IMR-90 (cell line): ENCODE measurements at regions not wholly inside any gene's neighbourhood (a gene's known extent, or its start where the extent isn't known, plus 50 kb on each side); places are given as distances from the start of the nearest gene placed in this dataset.

ENCODE experiments used
- ATAC-seq: fragments of 200-7000 bp; cut with Tn5 transposase; 2 replicates; pipeline ENCODE4 v1.9.1; 2020; ENCODE audit warnings: low read depth, mild to moderate bottlenecking, moderate library complexity
- BruUV-seq: library from RNA; stranded (reverse); fragments of 400-500 nt; replicated peaks from 2 replicates; lab custom pipeline; 2021; lab: Mats Ljungman, UMichigan
- CTCF ChIA-PET: fragments of 300-600 bp; formaldehyde crosslinking; extraction: SDS; loops from one replicate; lab custom pipeline; 2021; ENCODE audit warnings: antibody characterized with exemption; lab: Yijun Ruan, JAX
- POLR2A ChIA-PET: fragments of 300-600 bp; sonication (Branson Sonifier 250); formaldehyde crosslinking; loops from one replicate; lab custom pipeline; 2022; ENCODE audit warnings: antibody characterized with exemption; ENCODE audit not compliant: unreplicated experiment; lab: Charles Lee
- DNase-seq: peaks from one replicate; pipeline ENCODE4 v3.0.0; 2013
- H2AFZ ChIP-seq: replicated peaks from 2 replicates; pipeline ENCODE3; 2013; ENCODE audit warnings: low read length, mild to moderate bottlenecking; ENCODE audit not compliant: poor library complexity
- H2AK5ac ChIP-seq: 2 replicates; pipeline ENCODE4 v1.6.1; 2013; ENCODE audit warnings: low read depth, low read length, inconsistent platforms
- H2AK9ac ChIP-seq: replicated peaks from 2 replicates; pipeline ENCODE3; 2013; ENCODE audit warnings: mild to moderate bottlenecking, low read depth, low read length, moderate library complexity; ENCODE audit not compliant: poor library complexity
- H2BK120ac ChIP-seq: 2 replicates; pipeline ENCODE4 v1.6.1; 2013; ENCODE audit warnings: low read depth, low read length, inconsistent platforms
- H2BK15ac ChIP-seq: 3 replicates; pipeline ENCODE4 v1.6.1; 2013; ENCODE audit warnings: low read depth, low read length, inconsistent platforms
- H2BK20ac ChIP-seq: 2 replicates; pipeline ENCODE4 v1.6.1; 2013; ENCODE audit warnings: low read depth, mild to moderate bottlenecking, inconsistent platforms, low read length, moderate library complexity
- H2BK5ac ChIP-seq: 2 replicates; pipeline ENCODE4 v1.6.1; 2013; ENCODE audit warnings: mild to moderate bottlenecking, low read depth, low read length, inconsistent platforms; ENCODE audit not compliant: poor library complexity, severe bottlenecking
- H3K14ac ChIP-seq: replicated peaks from 2 replicates; pipeline ENCODE4 v1.6.1; 2013; ENCODE audit warnings: low read depth, low read length, inconsistent platforms
- H3K18ac ChIP-seq: 2 replicates; pipeline ENCODE4 v1.6.1; 2013; ENCODE audit warnings: low read depth, low read length, control low read depth
- H3K23ac ChIP-seq: 2 replicates; pipeline ENCODE4 v1.6.1; 2013; ENCODE audit warnings: low read depth, low read length, inconsistent platforms
- H3K27ac ChIP-seq: 2 replicates; pipeline ENCODE4 v1.5.1; 2013; ENCODE audit warnings: mild to moderate bottlenecking, control low read depth, low read length; ENCODE audit not compliant: insufficient read depth
- H3K27me3 ChIP-seq: 2 replicates; pipeline ENCODE4 v1.6.1; 2013; ENCODE audit warnings: low read length; ENCODE audit not compliant: control insufficient read depth, insufficient read depth
- H3K36me3 ChIP-seq: 2 replicates; pipeline ENCODE4 v1.6.1; 2013; ENCODE audit warnings: low read length, mixed read lengths; ENCODE audit not compliant: control insufficient read depth, insufficient read depth
- H3K4ac ChIP-seq: 2 replicates; pipeline ENCODE4 v1.6.1; 2013; ENCODE audit warnings: low read depth, low read length, inconsistent platforms
- H3K4me1 ChIP-seq: 2 replicates; pipeline ENCODE4 v1.6.1; 2013; ENCODE audit warnings: low read length, mixed read lengths; ENCODE audit not compliant: control insufficient read depth, insufficient read depth
- H3K4me2 ChIP-seq: 2 replicates; pipeline ENCODE4 v1.6.1; 2013; ENCODE audit warnings: low read depth, mild to moderate bottlenecking, control low read depth, low read length, moderate library complexity
- H3K4me3 ChIP-seq: 2 replicates; pipeline ENCODE4 v1.5.1; 2013; ENCODE audit warnings: low read depth, mild to moderate bottlenecking, control low read depth, low read length, moderate library complexity; ENCODE audit not compliant: insufficient read depth
- H3K56ac ChIP-seq: 2 replicates; pipeline ENCODE4 v1.6.1; 2013; ENCODE audit warnings: low read length, inconsistent platforms; ENCODE audit not compliant: insufficient read depth; ENCODE audit errors: extremely low read depth
- H3K79me1 ChIP-seq, 2 experiments: 2 replicates each; pipeline ENCODE4 v1.6.1; 2013; ENCODE audit warnings: low read length in 2 of 2, inconsistent platforms in 1 of 2, low read depth in 1 of 2
- H3K9ac ChIP-seq: 2 replicates; pipeline ENCODE4 v1.6.1; 2013; ENCODE audit warnings: low read depth, low read length, control low read depth
- H3K9me1 ChIP-seq: 2 replicates; pipeline ENCODE4 v1.6.1; 2013; ENCODE audit warnings: low read length, inconsistent platforms; ENCODE audit not compliant: insufficient read depth
- H3K9me3 ChIP-seq: 2 replicates; pipeline ENCODE4 v1.6.1; 2013; ENCODE audit warnings: low read length; ENCODE audit not compliant: control insufficient read depth, insufficient read depth
- H4K20me1 ChIP-seq: 2 replicates; pipeline ENCODE4 v1.6.1; 2013; ENCODE audit warnings: low read length, inconsistent platforms; ENCODE audit not compliant: insufficient read depth
- H4K5ac ChIP-seq: 2 replicates; pipeline ENCODE4 v1.6.1; 2013; ENCODE audit warnings: mild to moderate bottlenecking, low read depth, low read length, control low read depth
- H4K8ac ChIP-seq, 2 experiments: 2 replicates each; pipeline ENCODE4 v1.6.1; 2013; ENCODE audit warnings: low read depth in 2 of 2, low read length in 2 of 2, control low read depth in 1 of 2, inconsistent platforms in 1 of 2
- H4K91ac ChIP-seq: 2 replicates; pipeline ENCODE4 v1.6.1; 2013; ENCODE audit warnings: low read depth, low read length, inconsistent platforms; ENCODE audit not compliant: insufficient read depth
- BHLHE40 ChIP-seq: fragments of 150-350 bp; IDR thresholded peaks from 2 replicates; pipeline ENCODE4 v1.6.1; 2016; ENCODE audit warnings: mild to moderate bottlenecking, low read depth, low read length
- CEBPB ChIP-seq: IDR thresholded peaks from 2 replicates; pipeline ENCODE4 v1.6.1; 2012; ENCODE audit warnings: low read depth, low read length, improper control_type of control experiment
- FOS ChIP-seq: fragments of 150-350 bp; IDR thresholded peaks from 2 replicates; pipeline ENCODE4 v1.6.1; 2016; ENCODE audit warnings: low read depth, low read length
- MAFK ChIP-seq: IDR thresholded peaks from 2 replicates; pipeline ENCODE4 v1.6.1; 2012; ENCODE audit warnings: low read depth, low read length, improper control_type of control experiment
- MXI1 ChIP-seq: IDR thresholded peaks from 2 replicates; pipeline ENCODE4 v1.6.1; 2012; ENCODE audit warnings: low read depth, mild to moderate bottlenecking, low read length, moderate library complexity, borderline replicate concordance
- POLR2A ChIP-seq: IDR thresholded peaks from 2 replicates; pipeline ENCODE4 v1.6.1; 2012; ENCODE audit warnings: mild to moderate bottlenecking, low read depth, low read length
- RCOR1 ChIP-seq: IDR thresholded peaks from 2 replicates; pipeline ENCODE4 v1.6.1; 2012; ENCODE audit warnings: mild to moderate bottlenecking, low read length, improper control_type of control experiment; ENCODE audit not compliant: insufficient replicate concordance
- WGBS, 2 experiments: methylation state at CpG; one replicate each; pipeline versions ENCODE4 v1.1.5 to v1.1.7; 2013; ENCODE audit warnings: missing lambda C conversion rate in 2 of 2; ENCODE audit not compliant: insufficient read length in 1 of 2; ENCODE audit errors: extremely low coverage in 2 of 2; 5-methylcytosine and 5-hydroxymethylcytosine counted together
- dilution Hi-C: fragments of 300-500 bp; cut with HindIII; formaldehyde crosslinking; loops from one replicate; pipeline ENCODE4 v1.14.3; 2018; ENCODE audit warnings: low sequenced_read_pairs; ENCODE audit not compliant: unreplicated experiment
- in situ Hi-C: fragments of 300-500 bp; cut with MboI; formaldehyde crosslinking; loops from 3 replicates; pipeline ENCODE4 v1.14.3; 2019; ENCODE audit warnings: low sequenced_read_pairs, inconsistent platforms, mixed read lengths
- intact Hi-C: fragments of 100-400 bp; cut with micrococcal nuclease; formaldehyde crosslinking; loops from 2 replicates; pipeline ENCODE4 v1.10.0; 2022
- TF ChIP-seq, protein P1 (sequence below): fragments of 150-350 bp; IDR thresholded peaks from 2 replicates; pipeline ENCODE4 v1.6.1; 2016; ENCODE audit warnings: low read depth, mild to moderate bottlenecking, low read length, moderate library complexity, borderline replicate concordance

DNA sequence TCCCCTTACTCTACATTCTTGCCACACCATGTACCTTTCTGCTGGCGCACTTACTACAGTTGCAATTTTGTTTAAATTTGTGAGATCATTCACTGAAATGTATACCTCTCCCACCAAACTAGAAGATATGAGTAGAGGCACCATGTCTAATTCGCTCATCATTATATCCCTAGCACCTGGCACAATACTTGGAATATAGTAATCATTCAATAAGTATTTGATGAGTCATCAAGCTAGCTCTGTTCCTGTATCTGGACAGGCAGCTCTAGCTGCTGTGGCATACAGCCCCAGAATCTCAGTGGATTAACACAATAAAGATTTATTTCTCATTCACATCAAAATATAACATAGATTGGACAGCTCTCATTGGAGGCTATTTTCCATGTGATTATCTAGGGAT is 245.9 kb downstream of the IDS start:
- Histone ChIP-seq H2BK20ac (no peak overlapping the region), H4K91ac (no peak overlapping the region), H3K79me1 (no peaks in the 10 kb centered on the region), H3K56ac (no peak overlapping the region), H3K4ac (no peak overlapping the region), H2AFZ (no peak overlapping the region), H2AK5ac (no peak overlapping the region), H4K5ac (no peak overlapping the region), H2BK120ac (no peak overlapping the region), H4K20me1 (no peaks in the 10 kb centered on the region), H3K23ac (no peak overlapping the region), H3K36me3 (no peaks in the 10 kb centered on the region), H3K27ac (no peak overlapping the region), H2BK5ac (no peak overlapping the region), H2AK9ac (no peak overlapping the region), H3K4me3 (no peak overlapping the region), H3K9me3 (no peaks in the 10 kb centered on the region; the same call in 1 of the 2 replicates), H3K9me1 (no peaks in the 10 kb centered on the region), H3K9ac (no peak overlapping the region), H3K27me3 (no peaks in the 10 kb centered on the region), H3K18ac (no peak overlapping the region), H2BK15ac (no peak overlapping the region), H3K4me1 (no peaks in the 10 kb centered on the region), H3K4me2 (no peak overlapping the region), H3K14ac (no peak overlapping the region), H4K8ac (no peak overlapping the region)
- intact Hi-C loops (no loop called here), dilution Hi-C loops (no loop called here), in situ Hi-C loops (no loop called here)
- ChIA-PET POLR2A (no interaction called here), CTCF (no interaction called here)
- WGBS, 2 experiments: no CpG with 5 or more reads among the region's 2 CpGs
- DNase-seq: no peak
- TF ChIP-seq BHLHE40: no peak
- no peak for TF ChIP-seq MXI1
- no peak for TF ChIP-seq CEBPB
- no peak for TF ChIP-seq POLR2A
- TF ChIP-seq, protein P1, sequence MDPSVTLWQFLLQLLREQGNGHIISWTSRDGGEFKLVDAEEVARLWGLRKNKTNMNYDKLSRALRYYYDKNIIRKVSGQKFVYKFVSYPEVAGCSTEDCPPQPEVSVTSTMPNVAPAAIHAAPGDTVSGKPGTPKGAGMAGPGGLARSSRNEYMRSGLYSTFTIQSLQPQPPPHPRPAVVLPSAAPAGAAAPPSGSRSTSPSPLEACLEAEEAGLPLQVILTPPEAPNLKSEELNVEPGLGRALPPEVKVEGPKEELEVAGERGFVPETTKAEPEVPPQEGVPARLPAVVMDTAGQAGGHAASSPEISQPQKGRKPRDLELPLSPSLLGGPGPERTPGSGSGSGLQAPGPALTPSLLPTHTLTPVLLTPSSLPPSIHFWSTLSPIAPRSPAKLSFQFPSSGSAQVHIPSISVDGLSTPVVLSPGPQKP: no peak
- TF ChIP-seq RCOR1: no peak
- 0 out of 2 replicates have a peak, but pooled peaks have one; percentile 20 for TF ChIP-seq MAFK
- peak; percentile 5; the same call in 1 of the 2 replicates for TF ChIP-seq FOS
- no TSS peak for BruUV-seq
- no peak for ATAC-seq
